ENCODE measurements at regions not wholly inside any gene's neighbourhood (a gene's known extent, or its start where the extent isn't known, plus 50 kb on each side); places are given as distances from the start of the nearest gene placed in this dataset.

DNA sequence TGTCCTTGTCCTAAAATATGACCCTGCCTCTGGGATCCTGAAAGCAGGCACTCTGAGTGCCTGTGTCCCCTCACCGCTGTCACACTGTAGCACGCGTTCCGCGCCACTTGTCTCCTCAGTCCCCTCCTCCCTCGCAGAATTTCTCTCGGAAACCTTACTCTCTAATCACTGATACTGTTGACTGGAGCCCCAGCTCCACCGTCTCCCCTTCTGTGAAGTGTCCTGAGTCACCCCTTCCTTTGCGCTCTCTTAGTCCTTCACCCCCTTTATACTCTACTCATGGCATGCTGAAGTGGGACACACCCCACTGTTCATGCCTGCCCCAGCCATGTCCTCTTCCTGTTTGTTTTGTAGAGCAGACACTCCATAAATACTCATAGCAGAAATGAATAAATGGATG is 104.7 kb downstream of the ZNF664 start:
- no peaks in the 10 kb centered on the region; the same call in 1 of the 2 replicates for H4K20me1 ChIP-seq (replicated peaks; ENCODE audit: control insufficient read depth, insufficient read depth, low read length)
- no peak for DNase-seq (ENCODE audit: extremely low read depth in 1 of 4, low spot score in 3 of 4)
- intact Hi-C loops (cut with micrococcal nuclease) (no loop called here), in situ Hi-C loops (cut with MboI) (no loop called here)
- no peaks in the 10 kb centered on the region for H3K9me1 ChIP-seq (ENCODE audit: control insufficient read depth, insufficient read depth, low read length)
- no peak overlapping the region for H2AFZ ChIP-seq (ENCODE audit: low read depth, low read length)
- H3K27me3 ChIP-seq (ENCODE audit: control insufficient read depth in 2 of 2, insufficient read depth in 2 of 2, low read length in 2 of 2), result peaks cover 29 to 60% of the 10 kb centered on the region in 2 experiments; a peak in 4 of 5 replicates
- no peak overlapping the region for H3K4me2 ChIP-seq (ENCODE audit: insufficient read depth, low read length)
- no peak overlapping the region for H3K9ac ChIP-seq (ENCODE audit: insufficient read depth in 1 of 2, low read depth in 2 of 2, low read length in 2 of 2)
- H3K36me3 ChIP-seq (ENCODE audit: control insufficient read depth, insufficient read depth, low read length), result no peaks in the 10 kb centered on the region
- no peak for FAIRE-seq
- CTCF ChIA-PET (ENCODE audit: low intra/inter-chr PET ratio), result no interaction called here
- BruUV-seq (replicated peaks), result no TSS peak
- no peak overlapping the region for H3K4me3 ChIP-seq
- WGBS (ENCODE audit: insufficient coverage, low coverage, missing lambda C conversion rate), result 34% methylated on average over 9 of the region's 9 CpGs
- no peaks in the 10 kb centered on the region for H3K4me1 ChIP-seq (replicated peaks in 1 of 2; ENCODE audit: control insufficient read depth in 2 of 2, insufficient read depth in 2 of 2, low read length in 2 of 2)
- POLR2A ChIA-PET, result no interaction called here
- ATAC-seq, result no peak
- no peaks in the 10 kb centered on the region for H3K79me2 ChIP-seq (ENCODE audit: control insufficient read depth, insufficient read depth, low read length)
- H3K27ac ChIP-seq (ENCODE audit: extremely low read depth, low read depth, low read length), result no peak overlapping the region
- TF ChIP-seq ZNF212 (CRISPR knock-in tag; IDR thresholded peaks at IDR 0.05) (no peak), KDM2B (CRISPR knock-in tag; IDR thresholded peaks at IDR 0.05) (no peak), RBM25 (IDR thresholded peaks at IDR 0.05; ENCODE audit: low read depth, low read length, severe bottlenecking) (no peak), CBX1 (IDR thresholded peaks at IDR 0.05; ENCODE audit: low read depth) (no peak), ZBTB8A (IDR thresholded peaks at IDR 0.05; ENCODE audit: partially characterized antibody) (no peak), ZNF316 (IDR thresholded peaks at IDR 0.05) (no peak)
- no peaks in the 10 kb centered on the region for H3K9me3 ChIP-seq (replicated peaks; ENCODE audit: control insufficient read depth, insufficient read depth, low read depth, low read length)

DNA sequence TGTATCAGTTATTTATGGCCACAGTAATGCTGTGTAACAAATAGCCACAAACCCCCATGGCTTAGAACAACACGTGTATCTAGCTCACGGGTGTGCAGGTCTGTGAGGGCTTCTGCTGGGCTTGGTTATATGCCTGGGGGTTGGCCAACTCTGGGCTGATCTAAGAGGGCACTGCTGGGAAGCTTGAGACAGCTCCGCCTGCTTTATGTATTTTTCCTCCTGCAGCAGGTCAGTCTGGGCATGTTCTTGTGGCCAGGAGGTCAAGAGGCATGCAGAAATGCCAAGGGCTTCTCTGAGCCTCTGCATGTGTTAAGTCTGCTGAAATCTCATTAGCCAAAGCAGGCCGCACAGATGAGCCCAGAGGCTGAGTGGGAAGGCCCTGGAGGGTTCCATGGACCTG is 105.8 kb downstream of the ZNF664 start:
- Histone ChIP-seq H3K36me3 (ENCODE audit: control insufficient read depth, insufficient read depth, low read length) (no peaks in the 10 kb centered on the region), H3K27me3 (ENCODE audit: control insufficient read depth in 2 of 2, insufficient read depth in 2 of 2, low read length in 2 of 2) (peaks cover 27 to 64% of the 10 kb centered on the region in 2 experiments; a peak in 4 of 5 replicates), H3K79me2 (ENCODE audit: control insufficient read depth, insufficient read depth, low read length) (no peaks in the 10 kb centered on the region), H3K9me1 (ENCODE audit: control insufficient read depth, insufficient read depth, low read length) (no peaks in the 10 kb centered on the region), H3K27ac (ENCODE audit: extremely low read depth, low read depth, low read length) (no peak overlapping the region), H3K9me3 (replicated peaks; ENCODE audit: control insufficient read depth, insufficient read depth, low read depth, low read length) (no peaks in the 10 kb centered on the region), H2AFZ (ENCODE audit: low read depth, low read length) (no peak overlapping the region), H3K4me3 (no peak overlapping the region), H3K9ac (ENCODE audit: insufficient read depth in 1 of 2, low read depth in 2 of 2, low read length in 2 of 2) (no peak overlapping the region), H4K20me1 (replicated peaks; ENCODE audit: control insufficient read depth, insufficient read depth, low read length) (no peaks in the 10 kb centered on the region; the same call in 1 of the 2 replicates), H3K4me1 (replicated peaks in 1 of 2; ENCODE audit: control insufficient read depth in 2 of 2, insufficient read depth in 2 of 2, low read length in 2 of 2) (no peaks in the 10 kb centered on the region), H3K4me2 (ENCODE audit: insufficient read depth, low read length) (no peak overlapping the region)
- no peak for DNase-seq (ENCODE audit: extremely low read depth in 1 of 4, low spot score in 3 of 4)
- WGBS (ENCODE audit: insufficient coverage, low coverage, missing lambda C conversion rate), result 0% methylated on average over 4 of the region's 4 CpGs
- FAIRE-seq, result no peak
- in situ Hi-C loops (cut with MboI), result no loop called here
- CTCF ChIA-PET (ENCODE audit: low intra/inter-chr PET ratio), result no interaction called here
- BruUV-seq (replicated peaks), result no TSS peak
- no peak for ATAC-seq
- intact Hi-C loops (cut with micrococcal nuclease), result no loop called here
- POLR2A ChIA-PET, result no interaction called here
- no peak for TF ChIP-seq GABPB2 (CRISPR knock-in tag; conservative IDR thresholded peaks at IDR 0.05)
- TF ChIP-seq, protein P1, sequence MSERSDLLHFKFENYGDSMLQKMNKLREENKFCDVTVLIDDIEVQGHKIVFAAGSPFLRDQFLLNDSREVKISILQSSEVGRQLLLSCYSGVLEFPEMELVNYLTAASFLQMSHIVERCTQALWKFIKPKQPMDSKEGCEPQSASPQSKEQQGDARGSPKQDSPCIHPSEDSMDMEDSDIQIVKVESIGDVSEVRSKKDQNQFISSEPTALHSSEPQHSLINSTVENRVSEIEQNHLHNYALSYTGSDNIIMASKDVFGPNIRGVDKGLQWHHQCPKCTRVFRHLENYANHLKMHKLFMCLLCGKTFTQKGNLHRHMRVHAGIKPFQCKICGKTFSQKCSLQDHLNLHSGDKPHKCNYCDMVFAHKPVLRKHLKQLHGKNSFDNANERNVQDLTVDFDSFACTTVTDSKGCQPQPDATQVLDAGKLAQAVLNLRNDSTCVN (CRISPR knock-in tag; IDR thresholded peaks at IDR 0.05), result no peak
- TF ChIP-seq ARID1B (IDR thresholded peaks at IDR 0.05), result no peak
- TF ChIP-seq, protein P2, sequence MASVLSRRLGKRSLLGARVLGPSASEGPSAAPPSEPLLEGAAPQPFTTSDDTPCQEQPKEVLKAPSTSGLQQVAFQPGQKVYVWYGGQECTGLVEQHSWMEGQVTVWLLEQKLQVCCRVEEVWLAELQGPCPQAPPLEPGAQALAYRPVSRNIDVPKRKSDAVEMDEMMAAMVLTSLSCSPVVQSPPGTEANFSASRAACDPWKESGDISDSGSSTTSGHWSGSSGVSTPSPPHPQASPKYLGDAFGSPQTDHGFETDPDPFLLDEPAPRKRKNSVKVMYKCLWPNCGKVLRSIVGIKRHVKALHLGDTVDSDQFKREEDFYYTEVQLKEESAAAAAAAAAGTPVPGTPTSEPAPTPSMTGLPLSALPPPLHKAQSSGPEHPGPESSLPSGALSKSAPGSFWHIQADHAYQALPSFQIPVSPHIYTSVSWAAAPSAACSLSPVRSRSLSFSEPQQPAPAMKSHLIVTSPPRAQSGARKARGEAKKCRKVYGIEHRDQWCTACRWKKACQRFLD (CRISPR knock-in tag; IDR thresholded peaks at IDR 0.05), result no peak
- TF ChIP-seq, protein P3, sequence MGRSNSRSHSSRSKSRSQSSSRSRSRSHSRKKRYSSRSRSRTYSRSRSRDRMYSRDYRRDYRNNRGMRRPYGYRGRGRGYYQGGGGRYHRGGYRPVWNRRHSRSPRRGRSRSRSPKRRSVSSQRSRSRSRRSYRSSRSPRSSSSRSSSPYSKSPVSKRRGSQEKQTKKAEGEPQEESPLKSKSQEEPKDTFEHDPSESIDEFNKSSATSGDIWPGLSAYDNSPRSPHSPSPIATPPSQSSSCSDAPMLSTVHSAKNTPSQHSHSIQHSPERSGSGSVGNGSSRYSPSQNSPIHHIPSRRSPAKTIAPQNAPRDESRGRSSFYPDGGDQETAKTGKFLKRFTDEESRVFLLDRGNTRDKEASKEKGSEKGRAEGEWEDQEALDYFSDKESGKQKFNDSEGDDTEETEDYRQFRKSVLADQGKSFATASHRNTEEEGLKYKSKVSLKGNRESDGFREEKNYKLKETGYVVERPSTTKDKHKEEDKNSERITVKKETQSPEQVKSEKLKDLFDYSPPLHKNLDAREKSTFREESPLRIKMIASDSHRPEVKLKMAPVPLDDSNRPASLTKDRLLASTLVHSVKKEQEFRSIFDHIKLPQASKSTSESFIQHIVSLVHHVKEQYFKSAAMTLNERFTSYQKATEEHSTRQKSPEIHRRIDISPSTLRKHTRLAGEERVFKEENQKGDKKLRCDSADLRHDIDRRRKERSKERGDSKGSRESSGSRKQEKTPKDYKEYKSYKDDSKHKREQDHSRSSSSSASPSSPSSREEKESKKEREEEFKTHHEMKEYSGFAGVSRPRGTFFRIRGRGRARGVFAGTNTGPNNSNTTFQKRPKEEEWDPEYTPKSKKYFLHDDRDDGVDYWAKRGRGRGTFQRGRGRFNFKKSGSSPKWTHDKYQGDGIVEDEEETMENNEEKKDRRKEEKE (IDR thresholded peaks at IDR 0.05; ENCODE audit: borderline replicate concordance in 1 of 2, control insufficient read depth in 1 of 2, low read depth in 2 of 2, low read length in 1 of 2), result no peak
